ENCODE measurements at regions not wholly inside any gene's neighbourhood (a gene's known extent, or its start where the extent isn't known, plus 50 kb on each side); places are given as distances from the start of the nearest gene placed in this dataset.

- H3K36me3 ChIP-seq (ENCODE audit: control insufficient read depth, insufficient read depth, low read length) = no peaks in the 10 kb centered on the region
- no peaks in the 10 kb centered on the region for H3K9me3 ChIP-seq (replicated peaks; ENCODE audit: control insufficient read depth, low read depth, low read length)
- no peak overlapping the region for H3K27ac ChIP-seq (ENCODE audit: low read length)
- no peak for DNase-seq
- no peak overlapping the region for H3K4me3 ChIP-seq (ENCODE audit: low read length)
- H3K4me1 ChIP-seq (ENCODE audit: control insufficient read depth, insufficient read depth, low read length) = no peaks in the 10 kb centered on the region
- WGBS (ENCODE audit: insufficient coverage) = 80% methylated on average over 2 of the region's 2 CpGs
- peaks cover 3% of the 10 kb centered on the region for H3K27me3 ChIP-seq (ENCODE audit: control insufficient read depth, insufficient read depth, low read length)
Observed at GRCh38 chr5:175032013-175032412, 307.6 kb downstream of the MSX2 start.

- no peak for DNase-seq
- Histone ChIP-seq H3K36me3 (ENCODE audit: control insufficient read depth, insufficient read depth, low read length) (no peaks in the 10 kb centered on the region), H3K27me3 (ENCODE audit: control insufficient read depth, insufficient read depth, low read length) (peaks cover 3% of the 10 kb centered on the region), H3K4me3 (ENCODE audit: low read length) (no peak overlapping the region), H3K27ac (ENCODE audit: low read length) (no peak overlapping the region), H3K9me3 (replicated peaks; ENCODE audit: control insufficient read depth, low read depth, low read length) (peaks cover 3% of the 10 kb centered on the region), H3K4me1 (ENCODE audit: control insufficient read depth, insufficient read depth, low read length) (peaks cover 2% of the 10 kb centered on the region)
- WGBS (ENCODE audit: insufficient coverage) = no CpG with 5 or more reads among the region's 3 CpGs
Observed at GRCh38 chr5:175027390-175027789, 303.0 kb downstream of the MSX2 start.

GRCh38 chr5:175025077-175025476 lies 300.7 kb downstream of the MSX2 start:
- 55% methylated on average over 2 of the region's 4 CpGs for WGBS (ENCODE audit: insufficient coverage)
- H3K4me1 ChIP-seq (ENCODE audit: control insufficient read depth, insufficient read depth, low read length) = peaks cover 7% of the 10 kb centered on the region

GRCh38 chr5:175021841-175022625 lies 297.7 kb downstream of the MSX2 start:
- Histone ChIP-seq H3K27me3 (ENCODE audit: control insufficient read depth, insufficient read depth, low read length) (no peaks in the 10 kb centered on the region), H3K36me3 (ENCODE audit: control insufficient read depth, insufficient read depth, low read length) (no peaks in the 10 kb centered on the region), H3K4me3 (ENCODE audit: low read length) (no peak overlapping the region), H3K27ac (ENCODE audit: low read length) (no peak overlapping the region), H3K4me1 (ENCODE audit: control insufficient read depth, insufficient read depth, low read length) (peaks cover 7% of the 10 kb centered on the region), H3K9me3 (replicated peaks; ENCODE audit: control insufficient read depth, low read depth, low read length) (peaks cover 3% of the 10 kb centered on the region)
- WGBS (ENCODE audit: insufficient coverage) = 53% methylated on average over 5 of the region's 8 CpGs
- DNase-seq = no peak

More at GRCh38 chr5:175025077-175025476, 300.7 kb downstream of the MSX2 start:
- Histone ChIP-seq H3K27me3 (ENCODE audit: control insufficient read depth, insufficient read depth, low read length) (peaks cover 3% of the 10 kb centered on the region), H3K36me3 (ENCODE audit: control insufficient read depth, insufficient read depth, low read length) (no peaks in the 10 kb centered on the region), H3K9me3 (replicated peaks; ENCODE audit: control insufficient read depth, low read depth, low read length) (peaks cover 3% of the 10 kb centered on the region), H3K4me3 (ENCODE audit: low read length) (no peak overlapping the region), H3K27ac (ENCODE audit: low read length) (no peak overlapping the region)
- DNase-seq = peak; percentile 12

- Histone ChIP-seq H3K9me3 (replicated peaks; ENCODE audit: control insufficient read depth, low read depth, low read length) (peaks cover 3% of the 10 kb centered on the region), H3K27me3 (ENCODE audit: control insufficient read depth, insufficient read depth, low read length) (no peaks in the 10 kb centered on the region), H3K4me1 (ENCODE audit: control insufficient read depth, insufficient read depth, low read length) (peaks cover 7% of the 10 kb centered on the region), H3K27ac (ENCODE audit: low read length) (no peak overlapping the region), H3K4me3 (ENCODE audit: low read length) (no peak overlapping the region), H3K36me3 (ENCODE audit: control insufficient read depth, insufficient read depth, low read length) (no peaks in the 10 kb centered on the region)
- no peak for DNase-seq
- WGBS (ENCODE audit: insufficient coverage) = no CpG with 5 or more reads among the region's 2 CpGs
Observed at GRCh38 chr5:175021321-175021720, 296.9 kb downstream of the MSX2 start.

- WGBS (ENCODE audit: insufficient coverage) = 71% methylated on average over 4 of the region's 5 CpGs
- no peak for DNase-seq
- Histone ChIP-seq H3K9me3 (replicated peaks; ENCODE audit: control insufficient read depth, low read depth, low read length) (no peaks in the 10 kb centered on the region), H3K27me3 (ENCODE audit: control insufficient read depth, insufficient read depth, low read length) (no peaks in the 10 kb centered on the region), H3K4me3 (ENCODE audit: low read length) (no peak overlapping the region), H3K4me1 (ENCODE audit: control insufficient read depth, insufficient read depth, low read length) (no peaks in the 10 kb centered on the region), H3K36me3 (ENCODE audit: control insufficient read depth, insufficient read depth, low read length) (no peaks in the 10 kb centered on the region), H3K27ac (ENCODE audit: low read length) (no peak overlapping the region)
Observed at GRCh38 chr5:175015028-175015685, 290.8 kb downstream of the MSX2 start.

- H3K36me3 ChIP-seq (ENCODE audit: control insufficient read depth, insufficient read depth, low read length) = no peaks in the 10 kb centered on the region
- H3K9me3 ChIP-seq (replicated peaks; ENCODE audit: control insufficient read depth, low read depth, low read length) = no peaks in the 10 kb centered on the region
- no peak for DNase-seq
- H3K4me1 ChIP-seq (ENCODE audit: control insufficient read depth, insufficient read depth, low read length) = no peaks in the 10 kb centered on the region
- WGBS (ENCODE audit: insufficient coverage) = 65% methylated on average over 2 of the region's 4 CpGs
- no peaks in the 10 kb centered on the region for H3K27me3 ChIP-seq (ENCODE audit: control insufficient read depth, insufficient read depth, low read length)
- no peak overlapping the region for H3K4me3 ChIP-seq (ENCODE audit: low read length)
- H3K27ac ChIP-seq (ENCODE audit: low read length) = no peak overlapping the region
Observed at GRCh38 chr5:175013251-175013650, 288.9 kb downstream of the MSX2 start.

- no peaks in the 10 kb centered on the region for H3K36me3 ChIP-seq (ENCODE audit: control insufficient read depth, insufficient read depth, low read length)
- H3K9me3 ChIP-seq (replicated peaks; ENCODE audit: control insufficient read depth, low read depth, low read length) = no peaks in the 10 kb centered on the region
- WGBS (ENCODE audit: insufficient coverage) = 65% methylated on average over 7 of the region's 8 CpGs
- DNase-seq = no peak
- no peaks in the 10 kb centered on the region for H3K4me1 ChIP-seq (ENCODE audit: control insufficient read depth, insufficient read depth, low read length)
- no peak overlapping the region for H3K4me3 ChIP-seq (ENCODE audit: low read length)
- no peaks in the 10 kb centered on the region for H3K27me3 ChIP-seq (ENCODE audit: control insufficient read depth, insufficient read depth, low read length)
- H3K27ac ChIP-seq (ENCODE audit: low read length) = no peak overlapping the region
Observed at GRCh38 chr5:175012267-175012666, 287.9 kb downstream of the MSX2 start.

GRCh38 chr5:175003531-175003930 lies 279.1 kb downstream of the MSX2 start:
- Histone ChIP-seq H3K36me3 (ENCODE audit: control insufficient read depth, insufficient read depth, low read length) (no peaks in the 10 kb centered on the region), H3K9me3 (replicated peaks; ENCODE audit: control insufficient read depth, low read depth, low read length) (no peaks in the 10 kb centered on the region), H3K27me3 (ENCODE audit: control insufficient read depth, insufficient read depth, low read length) (peaks cover 2% of the 10 kb centered on the region), H3K4me3 (ENCODE audit: low read length) (no peak overlapping the region), H3K4me1 (ENCODE audit: control insufficient read depth, insufficient read depth, low read length) (no peaks in the 10 kb centered on the region), H3K27ac (ENCODE audit: low read length) (no peak overlapping the region)
- WGBS (ENCODE audit: insufficient coverage) = 29% methylated on average over 1 of the region's 2 CpGs
- DNase-seq = no peak

GRCh38 chr5:175001876-175002645 lies 277.7 kb downstream of the MSX2 start:
- DNase-seq = no peak
- no peak overlapping the region for H3K4me3 ChIP-seq (ENCODE audit: low read length)
- H3K4me1 ChIP-seq (ENCODE audit: control insufficient read depth, insufficient read depth, low read length) = no peaks in the 10 kb centered on the region
- H3K9me3 ChIP-seq (replicated peaks; ENCODE audit: control insufficient read depth, low read depth, low read length) = peaks cover 4% of the 10 kb centered on the region
- peaks cover 2% of the 10 kb centered on the region for H3K27me3 ChIP-seq (ENCODE audit: control insufficient read depth, insufficient read depth, low read length)
- H3K36me3 ChIP-seq (ENCODE audit: control insufficient read depth, insufficient read depth, low read length) = no peaks in the 10 kb centered on the region
- no peak overlapping the region for H3K27ac ChIP-seq (ENCODE audit: low read length)
- WGBS (ENCODE audit: insufficient coverage) = 56% methylated on average over 9 of the region's 11 CpGs

Data from muscle of leg (tissue), 3 donors.